PC-3 (cell line): ENCODE measurements at regions not wholly inside any gene's neighbourhood (a gene's known extent, or its start where the extent isn't known, plus 50 kb on each side); places are given as distances from the start of the nearest gene placed in this dataset.

ENCODE experiments used
- CTCF ChIP-seq: fragments of 300-600 bp; sonication (generic); conservative IDR thresholded peaks from 2 replicates; pipeline ENCODE4 v1.5.1; 2017; ENCODE audit warnings: antibody characterized with exemption, low read depth, mild to moderate bottlenecking, low read length
- EZH2 ChIP-seq: fragments of 300-600 bp; sonication (generic); IDR thresholded peaks from one replicate; pipeline ENCODE4 v1.6.1; 2017; ENCODE audit warnings: antibody characterized with exemption, mild to moderate bottlenecking, low read length; ENCODE audit not compliant: unreplicated experiment

DNA sequence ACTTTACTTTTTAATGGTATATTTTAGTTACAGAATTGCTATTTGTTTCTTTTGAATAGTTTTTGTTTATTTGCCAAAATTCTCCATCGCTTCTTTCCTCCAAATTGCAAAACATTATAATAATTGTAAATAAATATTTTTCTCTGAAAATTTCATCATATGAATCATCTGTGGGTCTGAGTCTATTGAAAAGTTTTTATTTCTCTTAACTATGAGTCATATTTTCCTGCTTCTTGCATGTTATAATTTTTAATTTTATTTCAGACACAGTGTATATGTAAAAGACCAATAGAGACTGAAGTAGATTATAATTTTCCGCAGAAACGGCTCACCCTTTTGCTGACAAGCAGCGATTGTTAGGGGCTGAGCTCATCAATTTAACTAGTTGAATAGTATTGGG is 279.1 kb upstream of the IL12B start:
- TF ChIP-seq CTCF (no peak), EZH2 (no peak)
